HG03045 (cell line): ENCODE measurements at regions not wholly inside any gene's neighbourhood (a gene's known extent, or its start where the extent isn't known, plus 50 kb on each side); places are given as distances from the start of the nearest gene placed in this dataset.
"Not testable (repeated sequence)": the region's sequence is repeated elsewhere in the genome, so short reads cannot be mapped to it uniquely, and the experiment has no call there.

Source experiments
- ATAC-seq: cut with Tn5 transposase; IDR thresholded peaks from one replicate; pipeline ENCODE4 v1.9.1; 2021; ENCODE audit warnings: mild to moderate bottlenecking, moderate library complexity; ENCODE audit not compliant: unreplicated experiment

- no peak for ATAC-seq
These were observed 106.5 kb upstream of the SYT13 start for GRCh38 chr11:45392591-45393091.

DNA sequence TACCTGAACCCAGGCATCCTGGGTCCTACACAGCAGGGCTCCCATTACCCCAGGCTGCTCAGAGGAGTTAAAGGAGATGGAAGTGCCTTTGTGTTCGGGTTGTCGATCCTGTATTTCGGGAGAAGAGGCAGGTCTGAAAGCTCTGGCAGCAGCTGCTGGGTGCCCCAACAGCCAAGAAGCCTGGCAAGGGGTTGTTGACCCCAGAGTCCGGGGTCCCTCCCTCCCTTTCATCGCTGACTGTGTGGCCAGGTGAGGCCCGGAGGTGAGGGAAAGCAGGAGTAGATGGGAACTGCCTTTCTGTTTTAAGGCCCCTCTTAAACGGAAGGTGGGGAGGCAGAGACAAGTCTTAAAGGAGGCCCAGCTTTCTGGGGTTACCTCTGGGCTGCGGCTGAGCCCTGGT, 106.0 kb upstream of the SYT13 start:
- ATAC-seq, result no peak

DNA sequence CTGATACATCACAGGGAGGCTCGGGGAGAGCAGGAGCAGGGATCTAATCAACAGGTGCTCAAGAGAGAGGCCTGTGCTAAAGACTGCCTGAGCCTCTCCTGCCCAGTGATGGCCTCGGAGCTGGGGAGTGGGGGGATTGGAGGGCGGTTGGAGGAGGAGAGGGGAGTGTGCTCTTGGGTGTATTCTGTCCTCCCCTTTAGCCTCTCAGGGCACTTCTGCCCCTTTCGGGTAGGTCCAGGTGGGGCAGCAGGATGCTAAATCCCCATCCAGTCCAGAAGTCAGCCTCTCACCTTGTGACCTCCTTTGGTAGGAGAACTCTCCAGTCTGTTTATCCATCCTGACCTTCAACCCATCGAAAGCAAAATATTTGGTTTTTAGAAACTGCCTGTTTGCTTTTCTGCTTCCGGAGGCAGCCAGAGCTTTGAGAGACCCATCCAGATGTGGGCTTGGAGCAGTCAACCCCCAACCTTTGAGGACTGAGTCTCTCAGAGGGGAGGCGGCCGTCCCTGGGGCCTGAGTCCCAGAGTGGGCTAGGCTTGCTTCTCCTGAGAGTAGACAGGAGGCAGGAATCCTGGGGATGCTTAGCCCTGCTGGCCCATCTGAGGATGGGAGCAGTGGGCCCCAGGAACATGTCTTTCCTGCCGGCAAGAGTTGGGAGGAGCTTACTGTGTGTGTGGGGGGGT, 105.2 kb upstream of the SYT13 start:
- ATAC-seq, result no peak

DNA sequence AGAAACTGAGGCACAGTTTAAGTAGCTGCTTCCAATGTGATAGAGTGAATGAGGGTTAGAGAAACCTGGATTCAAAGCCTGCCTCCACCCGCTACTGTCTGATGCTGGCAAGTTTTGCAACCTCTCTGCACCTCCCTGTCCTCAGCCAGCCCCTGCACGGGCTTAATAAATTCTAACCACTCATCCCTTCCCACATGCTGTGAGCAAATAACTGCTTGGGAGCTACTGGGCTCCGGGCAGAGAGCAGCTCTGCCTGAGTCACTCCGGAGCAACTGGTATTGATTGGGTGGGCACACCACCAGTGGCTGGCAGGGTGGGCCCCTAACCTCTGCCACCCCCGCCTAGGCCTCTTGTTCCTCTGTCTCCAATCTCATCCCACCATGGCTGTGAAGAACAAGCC, 104.3 kb upstream of the SYT13 start:
- ATAC-seq, result no peak

DNA sequence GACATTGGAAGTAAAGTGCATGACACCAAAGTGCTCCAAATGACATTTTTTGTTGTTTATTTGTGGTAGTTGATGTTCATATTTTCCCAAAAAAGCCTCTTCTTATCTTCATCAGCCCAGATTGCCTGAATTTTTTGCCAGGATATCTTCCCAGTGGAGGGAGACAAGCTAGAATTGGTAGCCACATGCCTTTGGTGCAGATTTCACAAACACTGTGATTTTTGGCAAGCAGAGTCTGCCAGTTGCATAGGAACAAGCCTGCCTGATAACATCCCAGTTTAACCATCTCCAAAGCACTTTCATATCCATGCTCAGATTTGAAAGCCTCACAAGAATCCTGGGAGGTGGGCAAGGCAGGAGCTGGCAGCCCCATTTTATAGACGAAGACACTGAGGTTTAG, 102.3 kb upstream of the SYT13 start:
- no peak for ATAC-seq

GRCh38 chr11:45387885-45388284, 101.7 kb upstream of the SYT13 start:
- ATAC-seq, result not testable (repeated sequence)

- no peak for ATAC-seq
These were observed 100.8 kb upstream of the SYT13 start for GRCh38 chr11:45386972-45387371.

DNA sequence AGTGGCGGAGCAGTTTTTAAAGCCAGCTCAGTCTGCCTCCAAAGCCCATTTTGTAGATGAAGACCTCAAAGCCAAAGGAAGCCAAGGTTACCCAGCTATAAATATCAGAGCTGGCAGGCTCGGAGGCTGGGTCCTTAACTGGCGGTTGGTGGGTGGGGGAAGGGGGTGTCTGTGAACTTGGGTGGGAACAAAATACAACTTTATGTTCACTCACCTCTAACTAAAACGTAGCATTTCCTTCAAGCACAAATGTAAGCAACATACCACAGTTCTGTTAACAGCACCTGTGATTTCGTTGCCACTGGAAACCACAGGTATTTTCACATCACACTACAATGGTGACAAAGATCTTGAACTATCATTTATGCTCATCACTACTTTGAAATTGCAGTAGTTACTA, 99.7 kb upstream of the SYT13 start:
- ATAC-seq, result no peak

DNA sequence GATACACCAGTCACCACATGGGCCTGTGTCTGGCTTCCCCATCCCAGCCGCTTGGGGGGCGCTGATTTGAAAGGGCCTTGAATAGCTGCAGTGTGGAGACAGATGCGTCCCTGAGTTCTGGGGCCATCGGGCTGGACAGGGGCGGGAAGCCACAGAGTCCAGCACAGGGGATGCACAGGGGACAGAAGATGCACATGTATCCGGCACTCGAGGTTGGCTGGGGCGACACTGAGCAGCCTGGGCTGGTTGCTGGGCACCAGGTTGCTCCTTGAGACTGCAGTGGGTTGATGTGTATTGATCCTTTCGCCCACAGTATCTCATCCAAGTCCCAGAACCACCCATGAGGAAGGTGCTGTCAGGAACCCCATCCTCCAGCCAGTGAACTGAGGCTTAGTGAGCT, 99.3 kb upstream of the SYT13 start:
- no peak for ATAC-seq

GRCh38 chr11:45384711-45385241, 98.6 kb upstream of the SYT13 start:
- no peak for ATAC-seq

DNA sequence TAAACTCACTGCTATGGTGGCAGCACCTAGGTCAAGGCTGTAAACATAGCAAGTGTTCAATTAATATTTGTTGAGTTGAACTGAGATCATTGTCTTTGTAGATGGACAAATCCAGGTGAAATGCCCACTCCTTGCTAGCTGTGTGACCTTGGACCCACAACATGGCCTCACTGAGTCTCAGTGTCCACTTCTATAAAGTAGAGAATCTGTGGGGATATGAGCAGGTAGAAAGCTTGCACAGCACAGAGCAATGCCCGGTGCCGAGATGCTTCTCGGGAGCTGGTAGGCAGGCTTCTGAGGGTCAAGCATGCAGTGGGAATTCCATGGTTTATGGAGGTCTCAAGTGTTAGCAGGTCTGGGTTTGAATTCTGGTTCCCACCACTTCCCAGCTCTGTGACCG, 97.9 kb upstream of the SYT13 start:
- no peak for ATAC-seq

- ATAC-seq, result no peak
These were observed 97.1 kb upstream of the SYT13 start for GRCh38 chr11:45383224-45383623.

DNA sequence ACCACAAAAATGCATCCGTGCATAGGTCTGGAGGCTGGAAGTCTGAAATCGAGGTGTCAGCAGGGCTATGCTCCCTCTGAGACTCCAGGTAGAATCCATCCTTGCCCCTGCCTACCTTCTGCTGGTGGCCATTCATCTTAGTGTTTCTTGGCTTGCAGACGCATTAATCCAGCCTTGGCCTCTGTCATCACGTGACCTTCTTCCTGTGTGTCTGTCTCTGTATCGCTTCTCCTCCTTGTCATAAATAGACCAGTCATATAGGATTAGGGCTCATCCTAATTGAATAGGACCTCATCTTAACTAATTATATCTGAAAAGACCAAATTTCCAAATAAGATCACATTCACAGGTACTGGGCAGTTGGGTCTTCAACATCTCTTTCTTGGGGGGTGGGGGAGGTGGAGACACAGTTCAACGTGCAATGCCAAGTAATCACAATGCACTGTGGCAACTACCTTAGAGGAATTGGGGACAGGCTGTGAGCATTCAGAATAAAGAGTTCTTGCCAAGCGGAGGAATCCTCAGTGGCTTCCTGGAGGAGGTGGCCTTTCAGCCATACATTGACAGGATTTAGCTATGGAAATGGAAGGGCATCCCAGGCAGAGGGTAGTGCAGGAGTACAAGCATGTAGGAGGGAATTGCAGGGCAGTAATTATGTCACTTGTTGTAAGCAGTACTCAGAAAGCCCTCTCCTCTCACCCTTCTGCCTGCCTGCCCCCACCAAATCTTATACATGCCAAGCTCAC, 96.2 kb upstream of the SYT13 start:
- ATAC-seq, result no peak

DNA sequence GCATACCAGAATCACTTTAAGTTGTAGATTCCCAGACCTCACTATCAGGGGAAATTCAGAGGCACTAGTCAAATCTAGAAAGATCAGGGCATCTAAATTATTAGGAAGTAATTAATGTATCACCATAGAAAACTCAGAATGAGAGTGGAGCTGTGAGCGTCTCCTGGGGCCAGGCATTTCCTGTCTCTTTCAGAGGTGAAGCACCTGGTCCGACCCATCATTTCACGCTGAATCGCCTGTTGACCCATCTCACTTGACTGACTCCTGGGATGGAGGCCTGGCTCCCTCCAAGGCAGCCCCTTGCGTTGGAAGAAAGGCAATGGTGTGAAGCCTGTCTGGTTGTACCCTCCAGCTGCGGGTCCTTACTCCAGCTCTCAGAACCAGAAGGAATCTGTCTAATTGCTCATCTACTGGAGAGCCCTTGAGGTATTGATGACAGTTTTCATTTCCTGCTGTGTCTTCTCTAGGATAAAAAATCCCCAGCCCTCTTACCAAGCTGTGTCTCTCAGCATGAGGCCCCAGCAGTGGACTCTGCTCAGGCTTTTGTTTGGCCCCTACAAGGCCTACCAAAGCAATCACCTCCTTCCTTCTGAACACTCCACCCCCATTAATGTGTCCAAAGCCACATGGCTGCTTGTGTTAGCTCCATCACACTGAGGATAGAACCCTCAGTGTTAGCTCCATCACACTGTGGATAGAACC, 93.2 kb upstream of the SYT13 start:
- no peak for ATAC-seq

DNA sequence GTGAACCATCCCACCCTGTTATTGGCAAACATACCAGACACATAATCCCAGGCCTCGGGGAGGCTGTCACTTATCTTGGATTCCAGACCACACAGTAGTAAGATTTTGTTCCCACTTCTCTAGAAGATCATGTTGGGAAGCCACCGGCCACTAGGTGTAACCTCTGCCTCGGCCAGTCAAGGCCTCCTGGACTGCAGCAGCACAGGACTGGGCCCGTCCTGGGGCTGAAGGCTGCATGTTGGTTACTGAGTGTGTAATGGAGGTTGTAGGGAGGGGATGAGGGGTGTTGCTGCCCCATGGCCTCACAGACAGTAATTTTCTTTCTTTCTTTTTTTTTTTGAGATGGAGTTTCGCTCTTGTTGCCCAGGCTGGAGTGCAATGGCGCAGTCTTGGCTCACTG, 92.4 kb upstream of the SYT13 start:
- no peak for ATAC-seq

GRCh38 chr11:45374653-45375059, 88.5 kb upstream of the SYT13 start:
- no peak for ATAC-seq

DNA sequence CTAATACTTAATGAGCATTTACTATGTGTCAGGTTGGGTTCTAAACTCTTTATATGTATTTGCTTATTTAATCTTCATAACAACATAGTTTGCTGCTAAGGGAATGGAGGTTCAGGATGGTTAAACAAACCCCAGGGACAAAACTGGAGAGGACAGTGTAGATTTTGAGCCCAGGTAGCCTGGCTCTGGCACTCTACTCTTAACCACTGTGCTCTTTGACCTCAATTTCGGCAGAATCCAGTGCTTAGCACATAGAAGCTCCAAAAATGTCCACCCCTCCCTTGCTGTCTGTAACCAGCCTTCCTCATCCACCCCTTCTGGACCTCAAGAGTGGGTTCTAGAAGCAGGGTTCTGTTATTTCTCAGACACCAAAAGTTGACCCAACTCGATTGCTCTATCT, 88.0 kb upstream of the SYT13 start:
- ATAC-seq, result no peak

DNA sequence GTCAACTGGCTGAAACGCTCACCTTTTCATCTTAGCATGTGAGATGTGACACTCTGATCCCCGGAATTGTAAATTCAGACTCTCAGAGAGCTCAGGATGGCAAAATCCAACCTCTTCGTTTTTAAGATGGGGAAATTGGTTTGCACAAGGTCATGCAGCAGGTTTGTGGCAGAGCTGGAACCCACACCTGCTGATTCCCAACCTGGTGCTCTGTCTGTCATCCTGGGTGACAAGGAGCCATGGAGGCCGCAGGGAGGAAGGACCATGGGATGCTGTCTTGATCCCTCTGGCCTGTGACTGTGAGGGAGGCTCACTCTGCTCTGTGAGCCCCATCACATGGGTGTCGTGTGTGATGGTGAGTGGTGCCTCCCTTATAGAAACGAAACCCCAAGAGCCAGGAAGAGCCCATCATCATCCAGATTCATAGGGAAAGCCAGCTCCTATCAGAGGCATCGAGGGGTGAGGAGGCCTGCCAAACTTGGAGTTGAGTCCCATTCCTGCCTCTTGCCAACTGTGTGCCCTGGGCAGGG, 87.4 kb upstream of the SYT13 start:
- no peak for ATAC-seq

DNA sequence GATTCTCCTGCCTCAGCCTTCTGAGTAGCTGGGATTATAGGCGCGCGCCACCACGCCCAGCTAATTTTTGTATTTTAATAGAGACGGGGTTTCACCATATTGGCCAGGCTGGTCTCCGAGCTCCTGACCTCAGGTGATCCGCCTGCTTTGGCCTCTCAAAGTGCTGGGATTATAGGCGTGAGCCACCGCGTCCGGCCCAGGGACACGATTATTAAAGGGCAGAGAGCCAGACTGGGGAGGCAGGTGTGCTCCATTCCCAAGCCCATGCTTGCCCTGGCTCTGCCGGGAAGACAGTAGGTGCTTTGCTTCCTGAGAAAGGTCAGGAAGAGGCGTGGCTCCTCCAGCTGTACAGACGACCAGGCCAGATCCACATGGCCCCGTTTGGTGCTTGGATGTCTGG, 86.3 kb upstream of the SYT13 start:
- ATAC-seq, result not testable (repeated sequence)

DNA sequence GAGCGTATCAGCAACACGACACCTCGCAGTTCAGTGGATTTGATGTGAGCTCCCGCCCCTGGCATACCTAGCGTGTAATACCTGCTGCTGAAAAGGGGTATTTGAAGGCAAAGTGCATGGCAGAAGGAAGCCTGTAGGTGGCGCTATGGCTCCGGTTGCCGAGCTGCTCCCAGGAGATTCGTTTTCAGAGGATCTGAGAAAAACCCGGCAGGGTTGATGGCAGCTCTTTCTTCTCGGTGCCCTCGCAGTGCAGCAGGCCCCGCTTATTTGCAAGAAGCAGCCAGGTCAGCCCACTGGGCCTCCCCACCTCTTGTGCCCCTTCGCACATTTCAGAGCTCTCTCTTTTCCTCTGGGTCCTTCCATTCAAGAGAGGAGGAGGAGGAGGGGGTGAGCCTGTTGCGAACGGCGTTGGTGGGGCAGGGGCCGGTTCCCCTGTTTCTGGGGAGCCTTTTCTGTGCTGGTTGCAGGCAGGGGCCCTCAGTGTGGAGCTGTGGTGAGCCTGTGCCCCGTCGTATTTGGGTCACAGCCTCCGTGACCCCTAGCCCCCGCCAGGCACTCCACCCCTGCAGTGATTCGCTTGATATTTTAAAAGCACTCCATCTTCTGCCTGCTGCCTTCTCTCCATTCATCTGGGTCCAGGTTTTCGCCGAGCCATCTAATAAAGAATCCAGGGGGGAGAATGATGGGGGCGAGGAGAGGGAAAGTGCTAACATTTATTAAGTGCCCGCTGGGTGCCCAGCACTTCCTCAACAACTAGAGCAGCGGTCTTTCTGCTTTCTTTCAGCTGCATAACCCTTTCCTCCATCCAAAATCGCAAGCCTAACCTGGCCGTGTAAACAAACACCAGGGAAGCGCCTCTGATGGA, 85.3 kb upstream of the SYT13 start:
- no peak for ATAC-seq
